GM19043 (cell line): ENCODE measurements at regions not wholly inside any gene's neighbourhood (a gene's known extent, or its start where the extent isn't known, plus 50 kb on each side); places are given as distances from the start of the nearest gene placed in this dataset.
A peak's percentile ranks its signal among the peaks of the same experiment; 100 is the strongest.
"Not testable (repeated sequence)": the region's sequence is repeated elsewhere in the genome, so short reads cannot be mapped to it uniquely, and the experiment has no call there.

Experiments
- ATAC-seq: cut with Tn5 transposase; IDR thresholded peaks from one replicate; pipeline ENCODE4 v1.9.1; 2021; ENCODE audit warnings: low read depth; ENCODE audit not compliant: unreplicated experiment

GRCh38 chr18:59848002-59848401 lies 51.8 kb upstream of the PMAIP1 start:
- peak; percentile 29 for ATAC-seq

- not testable (repeated sequence) for ATAC-seq
Measured at GRCh38 chr18:59847491-59847846, 52.3 kb upstream of the PMAIP1 start.

GRCh38 chr18:59846814-59847490 lies 52.8 kb upstream of the PMAIP1 start:
- peak; percentile 94 for ATAC-seq

GRCh38 chr18:59842947-59843346 lies 56.8 kb upstream of the PMAIP1 start:
- ATAC-seq, result no peak

- ATAC-seq, result no peak
Measured at GRCh38 chr18:59839931-59840685, 59.7 kb upstream of the PMAIP1 start.

- no peak for ATAC-seq
Measured at GRCh38 chr18:59839246-59839645, 60.5 kb upstream of the PMAIP1 start.

- ATAC-seq, result peak; percentile 44
Measured at GRCh38 chr18:59837586-59837985, 62.2 kb upstream of the PMAIP1 start.

GRCh38 chr18:59835605-59836379 lies 64.0 kb upstream of the PMAIP1 start:
- ATAC-seq, result peak; percentile 40

GRCh38 chr18:59834267-59834666 lies 65.5 kb upstream of the PMAIP1 start:
- peak; percentile 34 for ATAC-seq

- ATAC-seq, result peak; percentile 58
Measured at GRCh38 chr18:59833785-59834184, 66.0 kb upstream of the PMAIP1 start.

- peak; percentile 70 for ATAC-seq
Measured at GRCh38 chr18:59823596-59824195, 76.1 kb upstream of the PMAIP1 start.

- no peak for ATAC-seq
Measured at GRCh38 chr18:59822612-59823550, 76.9 kb upstream of the PMAIP1 start.

GRCh38 chr18:59821983-59822382 lies 77.8 kb upstream of the PMAIP1 start:
- ATAC-seq, result no peak

- no peak for ATAC-seq
Measured at GRCh38 chr18:59820663-59821062, 79.1 kb upstream of the PMAIP1 start.

- no peak for ATAC-seq
Measured at GRCh38 chr18:59818769-59819168, 81.0 kb upstream of the PMAIP1 start.

GRCh38 chr18:59814891-59815290 lies 84.9 kb upstream of the PMAIP1 start:
- ATAC-seq, result no peak

- ATAC-seq, result no peak
Measured at GRCh38 chr18:59813942-59814341, 85.9 kb upstream of the PMAIP1 start.

- ATAC-seq, result no peak
Measured at GRCh38 chr18:59810735-59811520, 88.9 kb upstream of the PMAIP1 start.

GRCh38 chr18:59810183-59810582 lies 89.6 kb upstream of the PMAIP1 start:
- no peak for ATAC-seq
